Activated naive CD4-positive, alpha-beta T cell treated with anti-CD3 and anti-CD28 coated beads, Interleukin-2, amount 50 U/mL, for 16 hours (primary cell): ENCODE measurements at regions not wholly inside any gene's neighbourhood (a gene's known extent, or its start where the extent isn't known, plus 50 kb on each side); places are given as distances from the start of the nearest gene placed in this dataset.
"Not testable (repeated sequence)": the region's sequence is repeated elsewhere in the genome, so short reads cannot be mapped to it uniquely, and the experiment has no call there.

Experiments used
- DNase-seq: peaks from one replicate; pipeline ENCODE4 v3.0.0-alpha.2; 2020

- no peak for DNase-seq
Measured at GRCh38 chr6:33892581-33893346, 89.0 kb upstream of the MLN start.

- DNase-seq, result no peak
Measured at GRCh38 chr6:33888664-33889200, 84.9 kb upstream of the MLN start.

- no peak for DNase-seq
Measured at GRCh38 chr6:33888183-33888582, 84.4 kb upstream of the MLN start.

GRCh38 chr6:33886673-33887144, 82.9 kb upstream of the MLN start:
- DNase-seq, result no peak

GRCh38 chr6:33885132-33886057, 81.6 kb upstream of the MLN start:
- no peak for DNase-seq

- not testable (repeated sequence) for DNase-seq
Measured at GRCh38 chr6:33883621-33884020, 79.8 kb upstream of the MLN start.

- no peak for DNase-seq
Measured at GRCh38 chr6:33882154-33882553, 78.4 kb upstream of the MLN start.

GRCh38 chr6:33880766-33881165, 77.0 kb upstream of the MLN start:
- no peak for DNase-seq

GRCh38 chr6:33880104-33880678, 76.4 kb upstream of the MLN start:
- no peak for DNase-seq

- DNase-seq, result no peak
Measured at GRCh38 chr6:33878562-33878961, 74.8 kb upstream of the MLN start.

- DNase-seq, result no peak
Measured at GRCh38 chr6:33877982-33878535, 74.3 kb upstream of the MLN start.

- no peak for DNase-seq
Measured at GRCh38 chr6:33875696-33876095, 71.9 kb upstream of the MLN start.

GRCh38 chr6:33875141-33875581, 71.4 kb upstream of the MLN start:
- no peak for DNase-seq

- DNase-seq, result no peak
Measured at GRCh38 chr6:33874136-33874760, 70.4 kb upstream of the MLN start.

GRCh38 chr6:33872761-33873160, 69.0 kb upstream of the MLN start:
- no peak for DNase-seq

GRCh38 chr6:33869826-33870423, 66.1 kb upstream of the MLN start:
- DNase-seq, result no peak

GRCh38 chr6:33869121-33869520, 65.3 kb upstream of the MLN start:
- DNase-seq, result no peak

- no peak for DNase-seq
Measured at GRCh38 chr6:33868141-33868540, 64.3 kb upstream of the MLN start.

- DNase-seq, result no peak
Measured at GRCh38 chr6:33865478-33866077, 61.8 kb upstream of the MLN start.

- DNase-seq, result no peak
Measured at GRCh38 chr6:33863723-33864440, 60.1 kb upstream of the MLN start.

- no peak for DNase-seq
Measured at GRCh38 chr6:33863084-33863483, 59.3 kb upstream of the MLN start.
